MCF 10A (cell line): ENCODE measurements at regions not wholly inside any gene's neighbourhood (a gene's known extent, or its start where the extent isn't known, plus 50 kb on each side); places are given as distances from the start of the nearest gene placed in this dataset.
A peak's percentile ranks its signal among the peaks of the same experiment; 100 is the strongest.

Experiments used
- BruUV-seq: library from RNA; stranded (reverse); fragments of 400-500 nt; replicated peaks from 2 replicates; lab custom pipeline; 2021; lab: Mats Ljungman, UMichigan
- CTCF ChIA-PET: fragments of 300-600 bp; sonication (Branson Sonifier 250); formaldehyde crosslinking; extraction: SDS; loops from one replicate; lab custom pipeline; 2021; ENCODE audit warnings: antibody characterized with exemption, inconsistent platforms; lab: Yijun Ruan, JAX
- POLR2A ChIA-PET: fragments of 300-600, 350-650 bp; sonication (Branson Sonifier 250); formaldehyde crosslinking; extraction: SDS; loops from one replicate; lab custom pipeline; 2020; ENCODE audit warnings: antibody characterized with exemption, inconsistent platforms; lab: Yijun Ruan, JAX
- DNase-seq: peaks from one replicate; pipeline ENCODE4 v3.0.0-alpha.2; 2018; ENCODE audit not compliant: unreplicated experiment
- H3K27ac Mint-ChIP-seq: one replicate; pipeline ENCODE4 v1.8.0; 2022; ENCODE audit warnings: mild to moderate bottlenecking, low read depth, mixed read lengths; ENCODE audit not compliant: unreplicated experiment
- H3K27me3 Mint-ChIP-seq: one replicate; pipeline ENCODE4 v1.8.0; 2022; ENCODE audit warnings: mixed read lengths; ENCODE audit not compliant: insufficient read depth, unreplicated experiment
- H3K36me3 Mint-ChIP-seq: one replicate; pipeline ENCODE4 v1.8.0; 2022; ENCODE audit warnings: mild to moderate bottlenecking, moderate library complexity, mixed read lengths; ENCODE audit not compliant: insufficient read depth, unreplicated experiment
- H3K4me1 Mint-ChIP-seq: one replicate; pipeline ENCODE4 v1.8.0; 2022; ENCODE audit warnings: mixed read lengths; ENCODE audit not compliant: insufficient read depth, unreplicated experiment
- H3K4me3 Mint-ChIP-seq: one replicate; pipeline ENCODE4 v1.8.0; 2022; ENCODE audit warnings: mild to moderate bottlenecking, moderate library complexity, mixed read lengths; ENCODE audit not compliant: unreplicated experiment
- H3K9me3 Mint-ChIP-seq: one replicate; pipeline ENCODE4 v1.8.0; 2022; ENCODE audit warnings: mixed read lengths; ENCODE audit not compliant: unreplicated experiment
- CTCF ChIP-seq: fragments of 200-600 bp; IDR thresholded peaks from one replicate; pipeline ENCODE4 v1.8.0; 2022; ENCODE audit warnings: antibody characterized with exemption, mild to moderate bottlenecking; ENCODE audit not compliant: unreplicated experiment
- intact Hi-C: fragments of 100-400 bp; cut with micrococcal nuclease; formaldehyde crosslinking; loops from 2 replicates; pipeline ENCODE4 v1.14.1; 2022

GRCh38 chr4:11132478-11132877, 296.2 kb downstream of the HS3ST1 start:
- no TSS peak for BruUV-seq
- ChIA-PET CTCF (no interaction called here), POLR2A (no interaction called here)
- no peak overlapping the region for H3K27ac Mint-ChIP-seq
- intact Hi-C loops: no loop called here
- H3K4me1 Mint-ChIP-seq: no peaks in the 10 kb centered on the region
- H3K36me3 Mint-ChIP-seq: no peaks in the 10 kb centered on the region
- DNase-seq: no peak
- H3K9me3 Mint-ChIP-seq: peaks cover 30% of the 10 kb centered on the region
- H3K27me3 Mint-ChIP-seq: no peaks in the 10 kb centered on the region
- H3K4me3 Mint-ChIP-seq: no peak overlapping the region
- no peak for TF ChIP-seq CTCF

- H3K4me3 Mint-ChIP-seq: no peak overlapping the region
- H3K36me3 Mint-ChIP-seq: no peaks in the 10 kb centered on the region
- CTCF ChIA-PET: no interaction called here
- DNase-seq: no peak
- no peak for TF ChIP-seq CTCF
- POLR2A ChIA-PET: no interaction called here
- intact Hi-C loops: no loop called here
- peaks cover 33% of the 10 kb centered on the region for H3K9me3 Mint-ChIP-seq
- no peaks in the 10 kb centered on the region for H3K4me1 Mint-ChIP-seq
- no TSS peak for BruUV-seq
- no peaks in the 10 kb centered on the region for H3K27me3 Mint-ChIP-seq
- no peak overlapping the region for H3K27ac Mint-ChIP-seq
Observed at GRCh38 chr4:11131491-11131890, 297.2 kb downstream of the HS3ST1 start.

GRCh38 chr4:11130195-11130970, 298.3 kb downstream of the HS3ST1 start:
- Mint-ChIP-seq H3K36me3 (no peaks in the 10 kb centered on the region), H3K27me3 (no peaks in the 10 kb centered on the region), H3K27ac (no peak overlapping the region), H3K9me3 (peaks cover 40% of the 10 kb centered on the region), H3K4me1 (no peaks in the 10 kb centered on the region), H3K4me3 (no peak overlapping the region)
- ChIA-PET POLR2A (no interaction called here), CTCF (interaction anchor here (0.5 to 0.8 kb wide), 3 partner anchors 36 to 810 kb away, joined by 3 to 4 read pairs (median 3); no protein-coding TSS in a partner anchor)
- DNase-seq: peak; percentile 82
- TF ChIP-seq CTCF: no peak
- no TSS peak for BruUV-seq
- intact Hi-C loops: no loop called here

GRCh38 chr4:11120435-11120834, 308.3 kb downstream of the HS3ST1 start:
- DNase-seq: no peak
- TF ChIP-seq CTCF: no peak
- intact Hi-C loops: no loop called here
- BruUV-seq: no TSS peak
- peaks cover 37% of the 10 kb centered on the region for H3K9me3 Mint-ChIP-seq
- POLR2A ChIA-PET: interaction anchor here (0.7 kb wide), 1 partner anchor 488 kb away, joined by 3 read pairs; no protein-coding TSS in a partner anchor
- H3K4me3 Mint-ChIP-seq: no peak overlapping the region
- no peaks in the 10 kb centered on the region for H3K36me3 Mint-ChIP-seq
- CTCF ChIA-PET: no interaction called here
- H3K27me3 Mint-ChIP-seq: no peaks in the 10 kb centered on the region
- no peaks in the 10 kb centered on the region for H3K4me1 Mint-ChIP-seq
- no peak overlapping the region for H3K27ac Mint-ChIP-seq
